Adrenal gland (tissue), 9 donors: ENCODE measurements at regions not wholly inside any gene's neighbourhood (a gene's known extent, or its start where the extent isn't known, plus 50 kb on each side); places are given as distances from the start of the nearest gene placed in this dataset.
A peak's percentile ranks its signal among the peaks of the same experiment; 100 is the strongest.

Experiments
- DNase-seq, 7 donors: peaks; one replicate each; pipeline ENCODE4 v3.0.0-alpha.2; 2019 to 2020
- H3K27ac ChIP-seq, 5 donors: fragments of 200-600 bp; sonication (generic) in 4 of 5; 1 replicate in 3 of 5; 2 replicates in 2 of 5; pipeline versions ENCODE4 v1.5.1 to v1.8.0; 2016 to 2020; ENCODE audit warnings: mild to moderate bottlenecking in 1 of 5
- H3K27me3 ChIP-seq: fragments of 200-600 bp; 2 replicates; pipeline ENCODE4 v1.8.0; 2021
- H3K36me3 ChIP-seq, 2 donors: fragments of 200-600 bp; replicated peaks in 1 of 2; 1 replicate in 1 of 2; 2 replicates in 1 of 2; pipeline versions ENCODE4 v1.5.1 to v1.8.0; 2018 to 2022
- H3K4me1 ChIP-seq, 2 donors: fragments of 200-600 bp; replicated peaks in 1 of 2; 1 replicate in 1 of 2; 2 replicates in 1 of 2; pipeline versions ENCODE4 v1.5.1 to v1.8.0; 2018 to 2021
- H3K4me3 ChIP-seq, 4 donors: fragments of 200-600 bp; sonication (generic) in 3 of 4; one replicate each; pipeline ENCODE4 v1.5.1; 2016 to 2018
- H3K9me3 ChIP-seq, 3 donors: fragments of 200-600 bp; sonication (generic) in 1 of 3; replicated peaks in 1 of 3; 1 replicate in 2 of 3; 2 replicates in 1 of 3; pipeline versions ENCODE4 v1.5.1 to v1.8.0; 2016 to 2021
- POLR2A ChIP-seq, 2 donors: fragments of 450-650 bp; IDR thresholded peaks; one replicate each; pipeline ENCODE4 v1.6.1; 2017; ENCODE audit warnings: antibody characterized with exemption in 2 of 2, mild to moderate bottlenecking in 2 of 2, moderate library complexity in 1 of 2
- WGBS, 4 donors: extraction: QIAGEN DNeasy Blood & Tissue Kit in 2 of 4; methylation state at CpG; one replicate each; pipeline versions ENCODE4 v1.1.5 to v1.1.7; 2013 to 2017; 5-methylcytosine and 5-hydroxymethylcytosine counted together
- intact Hi-C, 2 donors: fragments of 100-400 bp; cut with DNase I; formaldehyde crosslinking; loops; one replicate each; pipeline versions ENCODE4 v1.14.1 to v1.15.0; 2022 to 2023
- TF ChIP-seq, protein P1 (sequence below), 6 experiments: fragments of 450-650 bp in 4 of 6; fragments of 200-600 bp in 2 of 6; sonication (generic) in 1 of 6; IDR thresholded peaks; 1 replicate in 5 of 6; 2 replicates in 1 of 6; pipeline versions ENCODE4 v1.5.1 to v1.8.0; 2016 to 2021; ENCODE audit warnings: antibody characterized with exemption in 6 of 6, mild to moderate bottlenecking in 2 of 6, moderate library complexity in 1 of 6
- donor health status: healthy with polysubstance abuse.
- donor health status: Bipolar disorder and iron deficiency.
- donor health status: DM: yes; HTN: yes; CAD: no.
- donor health status: DM: no; HTN: no; CAD: no.
- donor health status: DM: no; HTN: no; CAD: no.

DNA sequence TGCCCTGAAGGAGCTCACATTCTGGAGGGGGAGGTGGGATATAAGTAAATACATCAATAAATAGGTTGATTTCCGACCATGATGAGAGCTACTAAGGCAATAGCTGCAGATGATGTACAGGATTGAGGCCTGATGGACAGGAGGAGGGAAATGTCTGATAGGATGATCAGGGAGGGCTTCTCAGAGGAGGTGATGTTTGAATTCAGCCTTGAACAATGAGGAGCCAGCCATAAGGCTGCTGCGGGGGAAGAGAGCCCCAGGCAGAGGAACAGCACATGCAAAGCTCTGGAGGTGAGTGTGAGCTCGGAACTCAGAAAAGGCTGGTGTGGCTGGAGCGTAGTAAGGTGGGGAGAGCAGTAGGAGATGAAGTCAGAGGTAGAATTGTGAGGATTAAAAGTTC, 411.7 kb downstream of the PTPRU start:
- 56 to 77% (median 68%) methylated on average over 4 of the region's 4 CpGs for WGBS, 4 donors
- intact Hi-C loops: no loop called here
- no peaks in the 10 kb centered on the region for H3K4me1 ChIP-seq
- H3K4me3 ChIP-seq: no peak overlapping the region
- no peak overlapping the region for H3K27ac ChIP-seq
- no peaks in the 10 kb centered on the region for H3K27me3 ChIP-seq
- TF ChIP-seq, protein P1, sequence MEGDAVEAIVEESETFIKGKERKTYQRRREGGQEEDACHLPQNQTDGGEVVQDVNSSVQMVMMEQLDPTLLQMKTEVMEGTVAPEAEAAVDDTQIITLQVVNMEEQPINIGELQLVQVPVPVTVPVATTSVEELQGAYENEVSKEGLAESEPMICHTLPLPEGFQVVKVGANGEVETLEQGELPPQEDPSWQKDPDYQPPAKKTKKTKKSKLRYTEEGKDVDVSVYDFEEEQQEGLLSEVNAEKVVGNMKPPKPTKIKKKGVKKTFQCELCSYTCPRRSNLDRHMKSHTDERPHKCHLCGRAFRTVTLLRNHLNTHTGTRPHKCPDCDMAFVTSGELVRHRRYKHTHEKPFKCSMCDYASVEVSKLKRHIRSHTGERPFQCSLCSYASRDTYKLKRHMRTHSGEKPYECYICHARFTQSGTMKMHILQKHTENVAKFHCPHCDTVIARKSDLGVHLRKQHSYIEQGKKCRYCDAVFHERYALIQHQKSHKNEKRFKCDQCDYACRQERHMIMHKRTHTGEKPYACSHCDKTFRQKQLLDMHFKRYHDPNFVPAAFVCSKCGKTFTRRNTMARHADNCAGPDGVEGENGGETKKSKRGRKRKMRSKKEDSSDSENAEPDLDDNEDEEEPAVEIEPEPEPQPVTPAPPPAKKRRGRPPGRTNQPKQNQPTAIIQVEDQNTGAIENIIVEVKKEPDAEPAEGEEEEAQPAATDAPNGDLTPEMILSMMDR (IDR thresholded peaks at IDR 0.05): no peak
- no peak for TF ChIP-seq POLR2A (IDR thresholded peaks at IDR 0.05)
- no peaks in the 10 kb centered on the region for H3K36me3 ChIP-seq
- DNase-seq: peak in 1 of 7 donors; percentile 2
- H3K9me3 ChIP-seq: no peaks in the 10 kb centered on the region

DNA sequence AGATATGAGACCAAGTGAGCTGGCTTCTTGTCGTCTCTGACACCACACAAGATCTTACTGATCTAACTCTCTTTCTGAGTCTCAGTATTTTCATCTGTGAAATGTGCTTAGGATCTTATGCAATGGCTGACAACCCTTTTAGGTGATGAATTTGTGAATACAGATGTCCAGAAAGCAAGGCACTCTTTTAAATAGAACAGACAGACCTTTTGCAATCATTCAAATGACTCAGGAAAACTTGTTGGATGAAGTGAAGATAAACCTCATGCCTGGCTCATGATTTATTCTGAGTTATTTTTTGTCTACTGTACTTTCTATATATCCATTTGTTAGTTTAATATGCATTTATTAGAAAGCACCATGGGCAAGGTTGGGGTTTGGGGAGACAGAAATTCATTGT, 411.3 kb downstream of the PTPRU start:
- Histone ChIP-seq H3K27me3 (no peaks in the 10 kb centered on the region), H3K4me3 (no peak overlapping the region), H3K4me1 (no peaks in the 10 kb centered on the region), H3K27ac (no peak overlapping the region), H3K9me3 (no peaks in the 10 kb centered on the region), H3K36me3 (no peaks in the 10 kb centered on the region)
- intact Hi-C loops: no loop called here
- TF ChIP-seq, protein P1 (IDR thresholded peaks at IDR 0.05): no peak
- TF ChIP-seq POLR2A (IDR thresholded peaks at IDR 0.05): no peak
- WGBS, 4 donors: 74 to 89% (median 82%) methylated on average over 1 of the region's 1 CpG
- DNase-seq: no peak

DNA sequence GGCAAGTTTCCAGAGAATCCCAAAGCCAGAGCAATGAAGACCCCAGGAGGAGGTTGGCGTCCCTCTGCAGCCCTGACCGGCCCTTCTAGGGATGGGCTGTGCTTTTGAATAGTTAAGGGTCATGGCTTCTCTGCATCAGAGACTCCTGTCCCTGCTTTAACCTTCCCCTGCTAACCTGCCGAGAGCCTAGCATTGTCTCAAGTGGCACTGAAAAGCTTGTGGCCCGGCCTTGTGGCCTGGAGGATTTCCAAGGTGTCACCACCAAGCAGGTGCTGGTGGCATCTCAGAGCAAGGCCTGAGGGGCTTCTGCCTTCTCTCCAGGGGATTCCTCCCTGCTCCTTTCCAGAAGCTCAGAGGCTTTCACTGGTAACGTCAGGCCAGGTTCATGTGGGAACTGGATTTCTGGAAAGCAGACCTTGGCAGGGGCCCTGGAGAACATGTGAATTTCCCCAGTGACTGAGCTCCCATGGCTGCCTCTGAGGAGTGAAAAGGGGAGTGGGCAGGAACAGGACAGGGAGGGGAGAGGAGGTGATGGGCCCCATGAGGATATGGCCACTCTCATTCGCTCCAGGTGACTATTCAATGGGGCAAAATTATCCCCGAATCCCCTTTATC, 409.9 kb downstream of the PTPRU start:
- H3K27ac ChIP-seq: no peak overlapping the region
- no peak overlapping the region for H3K4me3 ChIP-seq
- no peaks in the 10 kb centered on the region for H3K4me1 ChIP-seq
- DNase-seq: peak in 1 of 7 donors; percentile 15
- no peaks in the 10 kb centered on the region for H3K36me3 ChIP-seq
- intact Hi-C loops: no loop called here
- WGBS, 4 donors: 76 to 96% (median 83%) methylated on average over 5 to 7 of the region's 7 CpGs
- TF ChIP-seq POLR2A (IDR thresholded peaks at IDR 0.05): no peak
- TF ChIP-seq, protein P1 (IDR thresholded peaks at IDR 0.05): no peak
- H3K9me3 ChIP-seq: no peaks in the 10 kb centered on the region
- H3K27me3 ChIP-seq: no peaks in the 10 kb centered on the region

DNA sequence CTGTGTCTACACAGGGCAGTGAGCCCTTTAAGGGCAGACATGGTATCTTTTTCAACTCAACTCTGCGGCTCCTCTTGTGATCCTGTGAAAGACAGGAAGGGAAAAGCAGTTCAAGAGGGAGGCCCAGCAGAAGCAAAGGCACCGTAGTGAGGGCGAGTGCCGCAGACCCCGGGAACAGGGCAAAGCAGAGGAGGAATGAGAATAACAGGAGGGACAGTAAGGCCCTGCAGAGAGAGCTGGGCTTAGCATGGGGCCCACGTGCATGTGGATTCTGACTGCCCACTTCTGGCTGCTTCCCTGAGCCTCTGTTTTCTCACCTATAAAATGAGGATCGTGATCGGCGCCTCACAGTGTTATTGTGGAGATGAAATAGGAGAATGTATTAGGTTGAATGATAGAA, 409.3 kb downstream of the PTPRU start:
- TF ChIP-seq POLR2A (IDR thresholded peaks at IDR 0.05): no peak
- TF ChIP-seq, protein P1 (IDR thresholded peaks at IDR 0.05): no peak
- Histone ChIP-seq H3K4me1 (no peaks in the 10 kb centered on the region), H3K4me3 (no peak overlapping the region), H3K9me3 (no peaks in the 10 kb centered on the region), H3K27me3 (no peaks in the 10 kb centered on the region), H3K27ac (no peak overlapping the region), H3K36me3 (no peaks in the 10 kb centered on the region)
- WGBS, 4 donors: 67 to 80% (median 74%) methylated on average over 9 of the region's 9 CpGs
- intact Hi-C loops: no loop called here
- peak in 1 of 7 donors; percentile 23 for DNase-seq
